RCC 7860 (cell line): ENCODE measurements at regions not wholly inside any gene's neighbourhood (a gene's known extent, or its start where the extent isn't known, plus 50 kb on each side); places are given as distances from the start of the nearest gene placed in this dataset.
"Not testable (repeated sequence)": the region's sequence is repeated elsewhere in the genome, so short reads cannot be mapped to it uniquely, and the experiment has no call there.

Experiments
- DNase-seq: peaks from one replicate; pipeline ENCODE4 v3.0.0-alpha.2; 2015; ENCODE audit warnings: low spot score
- FAIRE-seq: peaks from 2 replicates; lab custom pipeline; 2012; peaks lifted over from hg19 to GRCh38; lab: Jason Lieb, UNC

DNA sequence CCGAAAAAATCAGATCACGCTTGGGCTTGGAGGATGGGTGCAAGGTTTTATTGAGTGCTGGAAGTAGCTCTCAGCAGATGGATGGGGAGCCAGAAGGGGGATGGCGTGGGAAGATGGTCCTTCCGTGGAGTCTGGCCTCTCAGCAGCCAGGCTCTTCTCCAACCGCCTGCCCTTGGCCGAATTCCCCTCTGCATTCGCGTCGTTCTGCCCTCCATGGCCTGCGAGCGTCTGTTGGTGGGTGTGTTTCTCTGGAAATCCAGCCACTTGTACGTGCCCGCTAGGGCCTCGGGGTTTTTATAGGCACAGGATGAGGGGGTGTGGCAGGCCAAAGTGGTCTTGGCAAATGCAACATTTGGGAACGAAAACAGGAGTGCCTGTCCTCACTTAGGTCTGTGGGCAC lies 815.2 kb downstream of the TSN start:
- no peak for DNase-seq
- FAIRE-seq, result no peak

DNA sequence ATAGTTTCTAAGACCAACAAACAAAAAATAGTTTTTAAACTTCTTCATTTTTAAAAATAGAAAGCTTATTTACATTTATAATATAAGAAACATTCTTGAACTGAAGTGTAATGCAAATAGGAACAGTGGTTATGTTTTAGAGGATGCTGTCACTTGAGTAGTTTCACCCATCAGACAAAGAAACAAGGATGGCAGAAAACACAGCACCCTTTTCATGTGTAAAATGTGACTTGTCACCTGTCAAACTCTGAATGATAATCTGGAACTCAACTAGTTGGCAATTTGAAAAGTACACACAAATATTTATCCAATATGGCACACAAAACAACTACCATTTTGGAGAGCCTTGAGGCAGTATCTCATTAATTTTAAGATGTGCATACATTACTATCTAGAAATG lies 816.0 kb downstream of the TSN start:
- FAIRE-seq, DNase-seq: not testable (repeated sequence)

DNA sequence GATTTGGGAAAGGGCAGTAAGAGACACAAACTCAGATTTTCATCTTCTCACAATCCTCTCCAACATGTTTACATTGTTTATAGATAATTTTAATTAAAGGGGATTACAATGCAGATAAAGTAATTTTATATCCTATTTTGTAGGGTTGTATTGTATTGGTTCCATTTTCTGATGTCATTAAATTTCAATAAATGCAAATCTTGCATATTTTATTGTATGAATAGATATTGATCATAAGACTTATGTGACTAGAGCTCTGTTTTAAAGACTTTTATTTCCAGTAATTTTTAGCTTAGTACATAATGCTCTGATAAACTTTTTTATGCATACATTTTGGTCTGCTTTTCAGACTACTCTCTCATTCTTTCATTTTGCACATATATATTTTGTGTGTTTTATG lies 819.6 kb downstream of the TSN start:
- DNase-seq, result no peak
- FAIRE-seq, result no peak

DNA sequence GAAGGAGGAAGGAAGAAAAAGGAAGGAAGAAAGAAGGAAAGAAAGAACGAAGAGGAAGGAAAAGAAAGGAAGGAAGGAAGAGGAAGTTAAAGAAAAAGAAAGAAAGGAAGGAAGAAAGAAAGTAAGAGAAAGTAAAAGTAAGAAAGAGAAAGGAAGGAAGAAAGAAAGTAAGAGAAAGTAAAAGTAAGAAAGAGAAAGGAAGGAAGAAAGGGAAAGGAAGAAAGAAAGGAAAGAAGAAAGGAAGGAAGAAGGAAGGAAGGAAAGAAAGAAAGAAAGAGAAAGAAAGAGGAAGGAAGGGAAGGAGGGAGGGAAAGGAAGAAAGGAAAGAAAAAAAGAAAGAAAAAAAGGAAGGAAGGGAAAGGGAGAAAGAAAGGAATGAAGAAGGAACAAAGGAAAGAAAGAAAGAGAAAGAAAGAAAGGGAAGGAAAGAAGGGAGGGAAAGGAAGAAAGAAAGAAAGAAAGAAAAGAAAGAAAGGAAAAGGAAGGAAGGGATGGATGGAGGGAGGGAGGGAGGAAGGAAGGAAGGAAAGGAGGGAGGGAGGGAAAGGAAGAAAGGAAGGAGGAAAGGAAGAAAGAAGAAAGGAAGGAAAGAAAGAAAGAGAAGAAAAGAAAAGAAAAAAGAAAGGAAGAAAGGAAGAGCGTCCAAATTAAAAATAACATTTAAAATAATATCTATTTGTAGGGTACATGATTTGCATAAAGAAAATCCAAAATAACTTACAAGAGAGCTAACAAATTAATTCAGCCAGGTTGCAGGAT lies 827.9 kb downstream of the TSN start:
- DNase-seq (no peak), FAIRE-seq (no peak)

DNA sequence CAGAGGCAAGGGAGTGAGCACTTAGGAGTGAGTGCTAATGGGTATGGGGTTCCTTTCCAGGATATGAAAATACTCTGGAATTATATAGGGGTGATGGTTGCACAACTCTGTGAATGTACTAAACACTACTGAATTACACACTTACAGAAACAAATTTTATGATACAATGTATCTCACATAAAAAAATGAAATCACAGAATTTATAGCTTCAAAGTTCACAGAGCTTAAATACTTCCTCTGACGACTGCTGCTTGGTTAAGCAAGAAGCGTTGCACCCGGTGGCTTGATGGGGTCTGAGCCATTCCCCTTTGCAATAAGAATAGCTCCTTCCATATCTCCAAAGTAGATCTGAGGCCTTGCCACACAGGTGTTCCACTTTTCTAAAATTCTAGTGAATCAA lies 835.1 kb downstream of the TSN start:
- no peak for FAIRE-seq

DNA sequence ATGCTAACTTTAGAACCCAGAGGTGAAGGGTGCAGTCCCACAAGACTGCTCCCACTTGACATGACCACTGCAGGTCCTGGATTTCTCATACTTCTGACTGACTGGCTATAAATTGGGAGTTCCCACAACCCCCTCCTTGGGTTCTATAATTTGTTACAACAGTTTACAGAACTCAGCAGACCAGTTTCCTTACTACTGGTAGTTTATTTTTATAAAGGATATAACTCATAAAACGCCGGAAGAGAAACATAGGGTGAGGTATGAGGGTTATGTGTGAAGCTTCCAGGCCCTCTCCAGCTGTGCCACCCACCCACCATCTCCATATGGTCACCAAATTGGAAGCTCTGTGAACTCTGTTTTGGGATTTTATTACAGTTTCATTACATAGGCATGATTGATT lies 839.6 kb downstream of the TSN start:
- no peak for DNase-seq

More for the DNA sequence above, 835.1 kb downstream of the TSN start:
- no peak for DNase-seq

DNA sequence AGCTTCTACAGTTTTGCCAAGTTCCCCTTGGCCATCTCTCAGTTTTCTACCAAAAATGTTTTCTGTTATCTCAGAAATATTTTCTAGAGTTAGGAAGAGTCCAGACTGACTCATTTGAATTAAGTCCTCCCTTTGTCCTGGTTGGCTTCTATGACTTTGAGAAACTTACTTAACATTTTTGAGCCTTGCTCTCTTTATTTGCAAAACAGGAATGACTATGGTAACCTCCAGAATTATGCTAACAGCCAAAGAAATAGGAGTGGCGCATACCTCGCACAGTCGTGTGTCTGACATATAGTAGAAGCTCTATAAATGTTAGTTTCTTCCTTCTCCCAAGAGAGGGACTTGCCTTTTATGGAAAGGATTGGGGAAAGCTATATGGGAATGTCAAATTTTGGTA lies 841.1 kb downstream of the TSN start:
- no peak for FAIRE-seq
- DNase-seq, result no peak

More for the DNA sequence above, 839.6 kb downstream of the TSN start:
- FAIRE-seq, result no peak

DNA sequence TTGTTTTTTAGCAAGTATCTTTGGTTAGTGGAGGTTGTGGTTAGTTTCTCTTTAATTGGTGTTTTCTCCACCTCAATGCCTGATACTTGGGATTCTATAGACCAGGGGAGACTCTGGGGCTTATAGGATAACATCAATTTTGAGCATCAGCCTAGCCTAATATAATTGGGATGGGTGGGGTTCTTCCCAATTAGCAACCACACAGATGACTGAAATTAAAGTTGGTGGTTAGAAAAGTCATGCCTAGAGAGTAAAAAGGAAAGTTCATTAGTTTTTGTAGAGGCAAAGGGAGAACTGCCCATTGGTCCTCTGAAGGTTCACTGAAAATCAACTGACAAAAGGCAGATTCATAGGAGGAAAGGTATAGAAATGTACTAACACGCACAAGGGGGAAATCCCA lies 843.3 kb downstream of the TSN start:
- DNase-seq (no peak), FAIRE-seq (no peak)

DNA sequence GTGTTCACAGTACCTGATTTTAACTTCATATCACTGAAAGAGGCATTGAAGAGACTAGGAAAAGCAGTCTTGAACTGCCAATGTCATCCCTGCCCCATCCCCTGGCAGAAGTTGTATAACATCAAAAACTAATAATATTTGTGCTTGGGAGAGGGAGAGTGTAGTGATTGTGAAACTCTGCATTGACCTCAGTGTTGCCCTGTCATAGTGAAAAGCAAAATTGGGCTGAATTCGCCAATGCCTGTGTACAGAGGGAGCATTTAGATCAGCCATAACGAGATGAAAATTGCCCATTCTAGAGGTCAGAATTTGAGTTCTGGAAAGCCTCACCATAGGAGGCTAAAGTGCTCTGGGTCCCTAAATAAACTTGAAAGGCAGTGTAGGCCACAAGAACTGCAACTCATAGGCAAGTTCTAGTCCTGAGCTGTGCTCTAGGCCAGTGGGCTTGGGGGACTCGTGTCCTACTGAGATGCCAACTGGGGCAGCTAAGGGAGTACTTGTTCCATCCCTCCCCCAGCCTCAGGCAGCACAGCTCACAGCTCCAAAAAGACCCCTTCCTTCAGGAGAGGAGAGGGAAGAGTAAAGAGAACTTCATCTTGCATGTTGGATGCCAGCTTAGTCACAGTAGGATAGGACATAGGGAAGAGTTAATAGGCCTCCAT lies 855.6 kb downstream of the TSN start:
- no peak for DNase-seq
- FAIRE-seq, result no peak

DNA sequence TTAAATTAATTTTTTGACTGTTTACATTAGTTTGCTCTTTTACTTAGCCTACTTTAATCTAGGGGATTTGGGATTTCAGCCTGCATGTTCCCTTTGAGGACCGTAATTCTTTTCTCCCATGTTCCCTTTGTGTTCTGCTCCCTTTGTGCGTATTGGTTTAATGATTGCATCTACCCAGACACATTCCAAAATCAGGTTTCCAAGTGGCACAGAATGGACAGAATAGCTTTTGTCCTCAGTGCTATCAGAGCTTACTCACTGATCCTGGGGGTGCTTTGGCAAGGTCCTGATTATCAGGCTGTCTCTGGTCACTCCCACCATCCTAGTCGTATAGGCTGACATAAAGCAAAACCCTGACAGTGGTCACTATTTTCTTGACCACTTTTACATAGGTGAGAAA lies 867.5 kb downstream of the TSN start:
- DNase-seq, result no peak
- FAIRE-seq, result no peak

DNA sequence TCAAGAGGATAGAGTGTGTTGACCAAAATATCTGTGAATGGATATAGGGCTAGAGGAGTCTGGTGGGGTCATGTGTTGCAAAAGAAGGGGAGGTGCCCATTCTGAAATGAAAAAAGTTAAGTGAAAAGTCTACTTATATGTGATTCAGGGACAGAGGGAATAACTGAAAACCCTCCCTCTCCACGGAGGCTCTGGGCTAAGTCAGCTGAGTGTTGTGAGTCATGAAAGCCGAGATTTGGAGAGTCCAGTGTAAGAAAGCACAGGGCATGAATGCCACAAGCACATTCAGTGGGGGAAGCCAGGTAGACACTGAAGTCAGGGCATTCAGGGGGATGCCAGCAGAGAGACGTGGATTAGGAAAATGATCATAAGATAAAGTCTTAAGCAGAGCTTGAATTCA lies 871.9 kb downstream of the TSN start:
- peak; percentile 50 for FAIRE-seq
- DNase-seq, result no peak

DNA sequence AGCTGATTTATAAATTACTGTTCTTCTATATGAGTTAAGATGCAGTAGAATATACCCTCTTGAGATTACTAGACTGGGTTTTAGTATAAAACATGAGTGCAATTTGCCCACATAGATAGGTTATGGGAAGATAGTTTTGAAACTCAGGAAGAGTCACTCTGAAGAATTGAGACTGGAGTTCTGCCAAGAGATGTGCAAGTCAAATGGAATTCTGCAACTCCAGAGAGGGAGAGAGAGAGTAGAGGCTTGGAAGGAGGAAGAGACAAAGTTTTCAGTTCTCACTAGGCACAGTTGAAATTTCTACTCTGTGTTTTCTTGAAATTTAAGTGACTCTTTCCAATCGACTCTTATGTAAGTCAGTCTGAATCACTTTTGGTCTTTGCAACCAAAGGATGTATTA lies 878.8 kb downstream of the TSN start:
- FAIRE-seq (peak; percentile 97), DNase-seq (peak; percentile 89)

DNA sequence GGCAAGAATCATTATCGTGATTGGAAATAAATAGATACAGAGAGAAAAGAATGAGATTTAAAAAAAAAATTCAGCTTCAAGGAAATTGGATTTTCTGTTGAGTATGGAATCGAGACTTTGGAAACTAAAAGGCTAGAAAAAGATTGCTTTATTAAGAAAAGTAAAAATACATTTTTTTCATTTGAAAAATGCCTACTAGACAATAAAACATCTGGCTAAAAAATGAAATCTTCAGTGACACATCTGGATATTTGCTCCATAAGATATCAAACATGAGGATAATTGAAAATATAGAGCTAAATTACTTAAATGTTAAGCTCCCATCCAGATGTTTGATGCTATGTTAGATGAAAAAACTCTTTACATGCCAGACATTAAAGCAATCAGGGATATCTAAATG lies 879.5 kb downstream of the TSN start:
- DNase-seq (no peak), FAIRE-seq (no peak)

DNA sequence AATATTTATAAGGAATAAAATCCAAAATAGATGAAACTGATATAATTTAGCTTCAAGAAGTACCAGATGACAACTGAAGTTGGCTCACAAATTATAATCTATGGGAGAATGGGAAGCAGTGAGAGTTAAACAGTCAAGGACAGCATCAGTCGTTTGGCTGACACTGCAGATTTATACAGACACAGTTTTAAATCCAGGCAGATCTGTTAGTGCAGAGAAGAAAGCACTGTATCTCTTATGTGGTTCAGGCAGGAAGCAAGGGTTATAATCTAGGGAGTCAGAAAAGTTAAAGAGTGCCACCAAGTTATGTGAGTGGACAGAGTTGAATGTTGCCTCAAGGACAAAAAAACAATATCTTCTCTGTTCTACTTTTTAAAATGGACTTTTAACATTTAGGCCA lies 880.2 kb downstream of the TSN start:
- DNase-seq (peak; percentile 41), FAIRE-seq (no peak)

DNA sequence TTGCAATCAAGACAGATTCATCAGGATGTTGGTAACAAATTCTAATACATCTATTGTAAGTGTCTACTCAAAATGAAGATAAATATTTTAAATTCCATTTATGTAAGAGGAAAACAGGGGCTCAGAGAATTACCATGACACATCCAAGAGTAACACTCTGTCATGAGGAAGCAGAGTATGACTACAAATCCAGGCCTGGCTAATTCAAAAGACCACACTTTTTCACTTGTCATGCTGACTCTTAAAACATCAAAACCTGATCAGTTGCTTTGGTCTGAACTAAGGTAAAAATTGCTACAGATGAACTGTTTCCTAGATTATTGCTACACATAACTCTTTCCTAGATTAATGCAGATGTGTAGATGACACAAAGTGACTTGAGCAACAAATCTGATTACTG lies 880.6 kb downstream of the TSN start:
- DNase-seq (peak; percentile 66), FAIRE-seq (no peak)

DNA sequence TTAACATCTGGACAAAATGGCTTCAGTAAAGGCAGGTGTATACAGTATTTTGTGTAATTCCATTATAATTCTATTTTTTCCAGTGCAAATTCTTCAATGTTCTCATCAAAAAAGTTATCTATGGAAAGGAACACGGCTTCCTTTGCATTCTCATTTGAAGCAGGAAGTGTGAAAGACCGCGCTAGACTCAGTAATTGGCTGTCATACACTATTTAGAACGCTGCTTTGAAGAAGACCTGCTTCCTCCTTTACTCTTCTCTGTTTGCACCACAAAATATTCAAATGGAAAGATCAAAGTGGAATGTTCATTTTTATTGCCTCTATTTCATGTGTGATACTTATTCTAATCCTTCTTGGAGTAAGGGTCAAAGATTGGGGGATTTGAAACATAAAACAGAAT lies 883.7 kb downstream of the TSN start:
- no peak for FAIRE-seq
- no peak for DNase-seq

DNA sequence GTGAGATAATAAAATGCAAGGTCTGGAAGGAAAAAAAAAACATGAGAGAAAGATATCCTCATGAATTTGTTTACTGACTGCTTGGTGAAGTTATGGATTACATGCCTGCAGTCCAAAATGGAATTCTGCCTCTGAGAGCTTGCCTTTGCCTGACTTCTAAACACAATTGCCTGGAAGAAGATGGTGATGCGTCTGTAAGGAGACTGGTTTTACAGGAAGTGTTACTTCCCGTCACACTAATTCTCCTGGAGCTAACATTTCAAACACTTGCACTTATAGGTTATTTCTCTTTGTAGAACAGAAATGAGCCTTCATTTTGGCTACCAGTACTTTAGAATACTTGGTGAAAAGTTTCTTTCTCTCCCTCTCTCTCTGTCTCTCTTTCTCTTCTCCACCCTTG lies 884.3 kb downstream of the TSN start:
- FAIRE-seq, result no peak
- DNase-seq, result no peak

DNA sequence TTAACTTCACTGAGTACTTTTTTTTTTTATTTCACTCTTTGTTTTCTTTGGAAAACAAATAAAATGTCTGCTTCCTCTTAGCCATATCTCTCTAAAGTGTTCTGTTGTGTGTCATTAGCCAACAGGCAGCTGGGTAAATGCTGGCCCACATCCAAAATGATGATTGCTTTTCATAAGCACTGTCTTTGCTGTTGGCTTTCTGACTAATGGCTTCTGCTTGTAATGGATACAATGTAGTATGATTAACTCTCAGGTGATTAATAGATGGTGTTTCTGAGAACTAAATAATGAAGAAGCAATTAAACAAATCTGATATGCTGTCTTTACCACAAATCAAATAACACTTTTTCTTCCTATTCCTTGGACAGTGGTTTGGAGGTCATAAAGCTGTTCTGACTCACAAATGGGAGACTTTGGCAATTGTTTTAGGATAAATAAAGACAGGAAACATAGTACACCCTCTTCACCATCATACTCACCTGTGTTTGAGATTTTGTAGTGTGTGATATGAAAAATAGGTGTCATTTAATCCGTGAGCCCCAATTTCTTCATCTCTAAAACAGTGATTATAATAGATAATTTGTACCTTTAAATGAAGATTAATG lies 888.4 kb downstream of the TSN start:
- DNase-seq, result peak; percentile 59

DNA sequence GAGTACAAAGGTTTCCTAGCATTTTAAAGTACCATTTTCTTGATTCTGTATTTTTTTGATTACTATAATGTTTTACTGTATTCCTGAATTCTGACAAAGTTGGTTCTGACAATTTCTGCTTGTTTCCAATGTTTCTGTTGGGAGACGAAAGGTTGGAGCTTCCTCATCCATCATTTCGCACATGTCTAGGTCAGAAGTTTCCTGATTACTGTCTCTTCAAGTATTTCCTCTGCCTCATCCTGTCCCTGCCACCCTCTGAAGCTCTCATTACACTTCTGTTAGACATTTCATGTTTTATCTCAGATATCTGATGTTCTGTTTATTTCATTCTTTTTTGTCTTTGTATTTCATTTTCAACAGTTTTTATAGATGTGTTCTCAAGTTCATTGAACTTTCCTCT lies 895.8 kb downstream of the TSN start:
- no peak for DNase-seq
- FAIRE-seq, result no peak

More for the DNA sequence above, 888.4 kb downstream of the TSN start:
- peak; percentile 84 for FAIRE-seq

DNA sequence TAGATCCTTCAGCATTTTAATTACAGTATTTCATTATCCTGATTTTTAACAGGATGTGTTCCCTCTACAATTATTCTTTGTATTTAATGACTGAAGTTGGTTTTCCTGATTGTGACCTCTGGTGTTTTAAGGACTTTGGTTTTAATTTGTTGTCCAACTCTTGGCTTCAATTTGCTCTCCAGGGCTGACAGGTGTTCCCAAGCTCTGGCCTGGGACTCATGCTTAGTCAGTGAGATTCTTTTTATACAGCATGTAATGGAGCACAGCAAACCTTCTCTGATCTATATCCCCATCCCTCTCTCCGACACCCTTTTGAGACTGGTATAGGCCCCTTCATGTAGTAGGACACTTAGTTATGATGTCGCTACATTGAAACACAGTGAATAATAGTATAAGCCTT lies 896.3 kb downstream of the TSN start:
- DNase-seq (no peak), FAIRE-seq (no peak)

DNA sequence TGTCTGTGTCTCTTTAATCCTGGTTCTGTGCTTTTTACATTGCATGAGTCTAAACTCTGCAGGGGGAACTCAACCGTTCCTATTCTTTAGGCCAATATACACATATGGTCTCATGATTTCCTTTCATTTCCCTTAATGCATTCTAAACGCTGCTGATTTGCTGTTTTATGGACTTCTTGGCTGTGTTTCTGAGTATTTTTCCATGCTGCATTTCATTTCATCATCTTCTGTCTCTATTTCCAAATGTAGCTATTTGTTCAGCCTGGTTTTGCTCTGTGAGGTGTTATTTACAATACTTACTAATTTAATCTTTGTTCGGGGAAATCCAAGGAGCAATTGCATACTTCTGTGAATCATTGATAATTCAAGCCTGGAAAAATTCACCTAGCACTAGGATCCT lies 897.2 kb downstream of the TSN start:
- FAIRE-seq (no peak), DNase-seq (no peak)

DNA sequence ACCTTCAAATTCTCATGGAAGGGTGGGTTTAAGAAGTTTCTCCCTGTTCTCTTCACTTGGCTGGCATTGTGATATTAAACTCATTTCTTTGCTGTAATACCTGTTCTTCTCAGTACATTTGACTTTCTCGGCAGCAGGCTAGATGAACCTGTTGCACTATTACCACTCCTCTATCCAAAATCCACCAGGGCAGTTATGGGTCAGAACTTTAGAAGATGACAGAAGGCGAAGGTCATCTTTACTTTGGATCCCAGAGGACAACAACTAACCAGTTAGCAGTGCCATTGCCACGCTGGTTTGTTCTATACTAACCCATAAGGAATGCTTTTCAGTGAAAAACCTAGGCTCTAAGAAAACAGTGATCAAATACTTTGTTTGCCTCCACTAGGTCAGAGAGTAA lies 901.0 kb downstream of the TSN start:
- no peak for DNase-seq
- FAIRE-seq, result no peak
